B cell (primary cell): ENCODE measurements at regions not wholly inside any gene's neighbourhood (a gene's known extent, or its start where the extent isn't known, plus 50 kb on each side); places are given as distances from the start of the nearest gene placed in this dataset.

ENCODE experiments used
- ATAC-seq: fragments of 200-7000 bp; cut with Tn5 transposase; one replicate; pipeline ENCODE4 v1.10.0; 2021; ENCODE audit warnings: low read depth, mild to moderate bottlenecking, moderate number of reproducible peaks, moderate library complexity
- CTCF ChIA-PET: fragments of 350-600 bp; sonication (Branson Sonifier 250); formaldehyde crosslinking; loops from one replicate; lab custom pipeline; 2021; ENCODE audit warnings: antibody characterized with exemption, inconsistent platforms; lab: Charles Lee
- POLR2A ChIA-PET: fragments of 350-600 bp; sonication (Branson Sonifier 250); formaldehyde crosslinking; loops from one replicate; lab custom pipeline; 2021; ENCODE audit warnings: antibody characterized with exemption; lab: Charles Lee
- DNase-seq: peaks from one replicate; pipeline ENCODE4 v3.0.0; 2013
- H2AFZ ChIP-seq: 2 replicates; pipeline ENCODE4 v1.6.1; 2012; ENCODE audit warnings: mild to moderate bottlenecking, low read depth, low read length; ENCODE audit not compliant: insufficient read depth, poor library complexity, severe bottlenecking
- H3K27ac ChIP-seq, 2 donors: 1 replicate in 1 of 2; 2 replicates in 1 of 2; pipeline ENCODE4 v1.5.1; 2012 to 2013; ENCODE audit warnings: low read length in 2 of 2, mild to moderate bottlenecking in 2 of 2, moderate library complexity in 1 of 2
- H3K27me3 ChIP-seq, 4 experiments: fragments of 200-600 bp in 1 of 4; sonication (generic) in 1 of 4; replicated peaks in 1 of 4; 1 replicate in 2 of 4; 2 replicates in 2 of 4; pipeline versions ENCODE4 v1.6.1 to v1.7.0; 2013 to 2016; ENCODE audit warnings: low read length in 3 of 4, mild to moderate bottlenecking in 2 of 4, mixed read lengths in 1 of 4, moderate library complexity in 1 of 4; ENCODE audit not compliant: insufficient read depth in 4 of 4, control insufficient read depth in 3 of 4; ENCODE audit errors: control extremely low read depth in 1 of 4
- H3K36me3 ChIP-seq, 2 experiments: replicated peaks in 1 of 2; 1 replicate in 1 of 2; 2 replicates in 1 of 2; pipeline versions ENCODE4 v1.6.1 to v1.7.1; 2013; ENCODE audit warnings: low read length in 1 of 2; ENCODE audit not compliant: insufficient read depth in 2 of 2, control insufficient read depth in 1 of 2; ENCODE audit errors: control extremely low read depth in 1 of 2, extremely low read depth in 1 of 2
- H3K4me1 ChIP-seq, 2 donors: fragments of 200-600 bp in 1 of 2; sonication (generic) in 1 of 2; 1 replicate in 1 of 2; 2 replicates in 1 of 2; pipeline versions ENCODE4 v1.5.1 to v1.6.1; 2013 to 2017; ENCODE audit warnings: low read length in 2 of 2; ENCODE audit not compliant: control insufficient read depth in 2 of 2, insufficient read depth in 2 of 2
- H3K4me2 ChIP-seq: replicated peaks from 2 replicates; pipeline ENCODE3; 2012; ENCODE audit warnings: mild to moderate bottlenecking, low read depth, low read length; ENCODE audit not compliant: poor library complexity, severe bottlenecking
- H3K4me3 ChIP-seq, 5 experiments: fragments of 200-600 bp in 1 of 5; sonication (generic) in 1 of 5; 1 replicate in 3 of 5; 2 replicates in 2 of 5; pipeline versions ENCODE4 v1.5.1 to v1.7.0; 2011 to 2016; ENCODE audit warnings: low read length in 4 of 5, mild to moderate bottlenecking in 4 of 5, low read depth in 2 of 5, control low read depth in 1 of 5, moderate library complexity in 1 of 5; ENCODE audit not compliant: insufficient read depth in 1 of 5; ENCODE audit errors: control extremely low read depth in 1 of 5, extremely low read depth in 1 of 5
- H3K79me2 ChIP-seq: fragments of 200-600 bp; sonication (generic); one replicate; pipeline ENCODE4 v1.6.0; 2016; ENCODE audit warnings: low read length; ENCODE audit not compliant: control insufficient read depth, insufficient read depth
- H3K9ac ChIP-seq: fragments of 200-600 bp; sonication (generic); 2 replicates; pipeline ENCODE4 v1.6.1; 2017; ENCODE audit warnings: mild to moderate bottlenecking, low read length, moderate library complexity
- H3K9me3 ChIP-seq, 3 donors: one replicate each; pipeline versions ENCODE4 v1.6.1 to v1.7.1; 2013; ENCODE audit warnings: low read length in 2 of 3; ENCODE audit not compliant: control insufficient read depth in 2 of 3, insufficient read depth in 1 of 3; ENCODE audit errors: control extremely low read depth in 1 of 3
- H4K20me1 ChIP-seq: 2 replicates; pipeline ENCODE4 v1.6.0; 2012; ENCODE audit warnings: mild to moderate bottlenecking, low read length; ENCODE audit not compliant: insufficient read depth, control insufficient read depth, poor library complexity, severe bottlenecking
- H3K27ac Mint-ChIP-seq: one replicate; pipeline ENCODE4 v1.8.0; 2021; ENCODE audit warnings: mixed read lengths
- H3K27me3 Mint-ChIP-seq: one replicate; pipeline ENCODE4 v1.8.0; 2021; ENCODE audit warnings: mixed read lengths
- H3K4me1 Mint-ChIP-seq: one replicate; pipeline ENCODE4 v1.8.0; 2021; ENCODE audit warnings: mixed read lengths
- H3K4me3 Mint-ChIP-seq: one replicate; pipeline ENCODE4 v1.8.0; 2021; ENCODE audit warnings: mixed read lengths
- H3K9me3 Mint-ChIP-seq: one replicate; pipeline ENCODE4 v1.8.0; 2022; ENCODE audit warnings: mixed read lengths; ENCODE audit not compliant: insufficient read depth
- EZH2 ChIP-seq: IDR thresholded peaks from 2 replicates; pipeline ENCODE4 v1.6.1; 2012; ENCODE audit warnings: borderline replicate concordance, low read depth, mild to moderate bottlenecking, moderate library complexity, low read length; ENCODE audit not compliant: insufficient read depth, poor library complexity, severe bottlenecking
- WGBS: methylation state at CpG from one replicate; pipeline ENCODE4 v1.1.5; 2013; ENCODE audit warnings: missing lambda C conversion rate; ENCODE audit not compliant: insufficient coverage; 5-methylcytosine and 5-hydroxymethylcytosine counted together
- intact Hi-C: fragments of 100-400 bp; cut with micrococcal nuclease; formaldehyde crosslinking; loops from one replicate; pipeline ENCODE4 v1.10.0; 2022
- TF ChIP-seq, protein P1 (sequence below): fragments of 200-600 bp; IDR thresholded peaks from one replicate; pipeline ENCODE4 v1.8.0; 2022; ENCODE audit warnings: antibody characterized with exemption, mild to moderate bottlenecking

DNA sequence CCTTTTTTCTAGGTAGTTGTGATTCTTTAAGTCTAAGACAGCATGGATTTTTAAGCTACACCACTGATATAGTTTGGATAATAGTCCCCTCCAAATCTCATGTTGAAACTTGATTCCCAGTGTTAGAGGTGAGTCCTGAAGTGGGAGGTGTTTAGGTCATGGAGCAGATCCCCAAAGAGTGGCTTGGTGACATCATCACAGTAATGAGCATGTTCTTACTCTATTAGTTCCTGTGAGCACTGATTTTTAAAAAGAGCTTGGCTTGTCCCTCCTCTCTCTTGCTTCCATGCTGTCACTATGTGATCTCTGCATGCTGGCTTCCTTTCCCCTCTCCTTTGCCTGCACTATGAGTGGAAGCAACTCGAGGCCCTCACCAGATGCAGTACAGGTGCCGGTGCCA is 115.5 kb downstream of the LEPR start:
- Mint-ChIP-seq H3K4me3 (no peak overlapping the region), H3K9me3 (peaks cover 3% of the 10 kb centered on the region), H3K4me1 (no peaks in the 10 kb centered on the region), H3K27ac (no peak overlapping the region), H3K27me3 (peaks cover 4% of the 10 kb centered on the region)
- Histone ChIP-seq H3K9me3 (no peaks in the 10 kb centered on the region), H4K20me1 (no peaks in the 10 kb centered on the region), H3K4me1 (no peaks in the 10 kb centered on the region), H3K79me2 (no peaks in the 10 kb centered on the region), H3K36me3 (no peaks in the 10 kb centered on the region), H3K27ac (no peak overlapping the region), H3K4me2 (no peak overlapping the region), H3K4me3 (no peak overlapping the region), H2AFZ (no peak overlapping the region), H3K9ac (no peak overlapping the region), H3K27me3 (no peaks in the 10 kb centered on the region)
- intact Hi-C loops, result no loop called here
- 86% methylated on average over 1 of the region's 2 CpGs for WGBS
- POLR2A ChIA-PET, result no interaction called here
- CTCF ChIA-PET, result no interaction called here
- DNase-seq, result no peak
- no peak for TF ChIP-seq EZH2
- TF ChIP-seq, protein P1, sequence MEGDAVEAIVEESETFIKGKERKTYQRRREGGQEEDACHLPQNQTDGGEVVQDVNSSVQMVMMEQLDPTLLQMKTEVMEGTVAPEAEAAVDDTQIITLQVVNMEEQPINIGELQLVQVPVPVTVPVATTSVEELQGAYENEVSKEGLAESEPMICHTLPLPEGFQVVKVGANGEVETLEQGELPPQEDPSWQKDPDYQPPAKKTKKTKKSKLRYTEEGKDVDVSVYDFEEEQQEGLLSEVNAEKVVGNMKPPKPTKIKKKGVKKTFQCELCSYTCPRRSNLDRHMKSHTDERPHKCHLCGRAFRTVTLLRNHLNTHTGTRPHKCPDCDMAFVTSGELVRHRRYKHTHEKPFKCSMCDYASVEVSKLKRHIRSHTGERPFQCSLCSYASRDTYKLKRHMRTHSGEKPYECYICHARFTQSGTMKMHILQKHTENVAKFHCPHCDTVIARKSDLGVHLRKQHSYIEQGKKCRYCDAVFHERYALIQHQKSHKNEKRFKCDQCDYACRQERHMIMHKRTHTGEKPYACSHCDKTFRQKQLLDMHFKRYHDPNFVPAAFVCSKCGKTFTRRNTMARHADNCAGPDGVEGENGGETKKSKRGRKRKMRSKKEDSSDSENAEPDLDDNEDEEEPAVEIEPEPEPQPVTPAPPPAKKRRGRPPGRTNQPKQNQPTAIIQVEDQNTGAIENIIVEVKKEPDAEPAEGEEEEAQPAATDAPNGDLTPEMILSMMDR, result no peak
- ATAC-seq, result no peak

DNA sequence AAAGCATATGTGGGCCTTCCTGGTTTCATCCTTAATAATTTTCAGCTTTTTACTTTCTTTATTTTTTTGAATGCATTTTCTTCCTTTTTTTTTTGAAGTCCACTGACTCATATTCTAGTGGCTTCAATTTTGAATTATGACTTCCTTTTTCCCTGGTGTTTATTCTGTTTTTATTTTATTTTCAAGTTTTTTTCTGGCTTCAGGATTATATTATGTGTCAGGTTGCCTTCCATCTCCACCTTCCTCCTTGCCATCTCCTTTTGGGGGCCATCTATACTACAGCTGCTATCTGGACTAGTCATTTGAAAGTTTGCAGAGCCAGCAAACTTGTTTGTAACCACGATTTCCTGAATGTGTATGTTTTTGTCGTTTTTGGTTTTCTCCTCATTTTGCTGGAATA is 117.6 kb downstream of the LEPR start:
- WGBS, result no CpG with 5 or more reads among the region's 2 CpGs

More for the DNA sequence above, 117.6 kb downstream of the LEPR start:
- Mint-ChIP-seq H3K9me3 (no peaks in the 10 kb centered on the region), H3K27me3 (peaks cover 2% of the 10 kb centered on the region), H3K4me3 (no peak overlapping the region), H3K4me1 (no peaks in the 10 kb centered on the region), H3K27ac (no peak overlapping the region)
- ATAC-seq (no peak), DNase-seq (no peak)
- CTCF ChIA-PET, result no interaction called here
- POLR2A ChIA-PET, result no interaction called here
- no peak overlapping the region for H2AFZ ChIP-seq
- H3K9me3 ChIP-seq, result no peaks in the 10 kb centered on the region
- no peaks in the 10 kb centered on the region for H3K36me3 ChIP-seq
- H3K27ac ChIP-seq, result no peak overlapping the region
- H3K79me2 ChIP-seq, result no peaks in the 10 kb centered on the region
- no peak for TF ChIP-seq EZH2
- TF ChIP-seq, protein P1, result no peak
- no peak overlapping the region for H3K4me3 ChIP-seq
- intact Hi-C loops, result no loop called here
- H3K4me2 ChIP-seq, result no peak overlapping the region
- no peaks in the 10 kb centered on the region for H4K20me1 ChIP-seq
- no peak overlapping the region for H3K9ac ChIP-seq
- H3K27me3 ChIP-seq, result no peaks in the 10 kb centered on the region
- H3K4me1 ChIP-seq, result no peaks in the 10 kb centered on the region
